ENCODE measurements at regions not wholly inside any gene's neighbourhood (a gene's known extent, or its start where the extent isn't known, plus 50 kb on each side); places are given as distances from the start of the nearest gene placed in this dataset.

DNA sequence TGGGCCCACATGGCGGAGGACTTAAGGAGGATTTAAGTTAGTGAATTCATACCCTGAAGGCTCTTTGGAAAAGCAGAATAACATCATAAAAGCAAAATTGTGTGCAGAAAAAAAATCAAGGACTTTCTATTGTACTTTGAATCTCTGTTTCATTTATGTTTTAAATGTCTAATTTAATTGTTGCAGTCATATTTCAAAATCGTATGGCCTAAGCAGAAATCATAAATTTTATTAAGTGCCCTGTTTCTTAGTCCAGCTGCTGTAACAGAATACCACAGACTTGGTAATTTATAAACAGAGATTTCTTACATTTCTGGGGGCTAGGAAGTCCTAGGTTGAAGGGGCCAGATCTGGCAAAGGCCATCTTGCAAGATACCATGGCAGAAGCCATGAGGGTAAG, 555.6 kb downstream of the LTN1 start:
- H3K36me3 ChIP-seq (ENCODE audit: control insufficient read depth, insufficient read depth, low read length) = no peaks in the 10 kb centered on the region
- TF ChIP-seq, protein P1, sequence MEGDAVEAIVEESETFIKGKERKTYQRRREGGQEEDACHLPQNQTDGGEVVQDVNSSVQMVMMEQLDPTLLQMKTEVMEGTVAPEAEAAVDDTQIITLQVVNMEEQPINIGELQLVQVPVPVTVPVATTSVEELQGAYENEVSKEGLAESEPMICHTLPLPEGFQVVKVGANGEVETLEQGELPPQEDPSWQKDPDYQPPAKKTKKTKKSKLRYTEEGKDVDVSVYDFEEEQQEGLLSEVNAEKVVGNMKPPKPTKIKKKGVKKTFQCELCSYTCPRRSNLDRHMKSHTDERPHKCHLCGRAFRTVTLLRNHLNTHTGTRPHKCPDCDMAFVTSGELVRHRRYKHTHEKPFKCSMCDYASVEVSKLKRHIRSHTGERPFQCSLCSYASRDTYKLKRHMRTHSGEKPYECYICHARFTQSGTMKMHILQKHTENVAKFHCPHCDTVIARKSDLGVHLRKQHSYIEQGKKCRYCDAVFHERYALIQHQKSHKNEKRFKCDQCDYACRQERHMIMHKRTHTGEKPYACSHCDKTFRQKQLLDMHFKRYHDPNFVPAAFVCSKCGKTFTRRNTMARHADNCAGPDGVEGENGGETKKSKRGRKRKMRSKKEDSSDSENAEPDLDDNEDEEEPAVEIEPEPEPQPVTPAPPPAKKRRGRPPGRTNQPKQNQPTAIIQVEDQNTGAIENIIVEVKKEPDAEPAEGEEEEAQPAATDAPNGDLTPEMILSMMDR (IDR thresholded peaks at IDR 0.05; ENCODE audit: insufficient read depth, low read length, severe bottlenecking) = no peak
- H3K4me3 ChIP-seq (ENCODE audit: low read depth, low read length) = no peak overlapping the region
- DNase-seq (ENCODE audit: low read depth) (no peak), FAIRE-seq (no peak)
- H3K27me3 ChIP-seq (ENCODE audit: control insufficient read depth, insufficient read depth, low read length) = no peaks in the 10 kb centered on the region

GRCh38 chr21:28436286-28436932, 556.3 kb downstream of the LTN1 start:
- FAIRE-seq = peak; percentile 18
- DNase-seq (ENCODE audit: low read depth) = peak; percentile 88
- Histone ChIP-seq H3K4me3 (ENCODE audit: low read depth, low read length) (no peak overlapping the region), H3K27me3 (ENCODE audit: control insufficient read depth, insufficient read depth, low read length) (no peaks in the 10 kb centered on the region), H3K36me3 (ENCODE audit: control insufficient read depth, insufficient read depth, low read length) (no peaks in the 10 kb centered on the region)
- TF ChIP-seq, protein P1 (IDR thresholded peaks at IDR 0.05; ENCODE audit: insufficient read depth, low read length, severe bottlenecking) = no peak

DNA sequence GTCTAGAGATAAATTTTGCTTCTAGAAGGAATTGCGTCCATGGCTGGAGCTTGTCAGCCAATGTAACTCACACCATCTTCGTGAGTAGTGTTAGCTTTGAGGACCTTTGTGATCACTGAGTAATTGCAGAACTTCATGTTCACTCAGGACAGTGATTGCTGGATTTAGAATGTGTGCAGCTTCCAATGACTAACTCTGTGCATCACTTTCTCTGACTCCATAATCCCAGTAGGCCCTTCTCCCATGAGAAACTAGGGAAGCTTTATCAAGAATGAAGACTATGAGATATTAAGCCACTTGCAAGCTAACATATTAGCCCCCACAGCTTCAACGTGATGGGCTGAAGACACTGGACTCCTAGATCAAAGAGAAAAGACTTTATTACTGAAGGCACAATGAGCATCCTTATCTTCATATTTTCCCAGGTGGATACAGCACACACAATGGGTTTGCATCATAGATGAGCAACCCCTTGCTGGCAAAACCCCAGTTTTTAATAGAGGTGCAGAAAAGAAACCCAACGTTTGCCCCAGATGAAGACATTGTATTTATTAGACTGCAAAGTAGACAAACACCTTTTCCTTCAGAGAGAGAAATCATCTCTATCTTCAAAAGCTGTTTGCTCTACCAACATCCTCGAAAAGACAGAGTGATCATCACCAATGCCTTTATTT, 561.0 kb downstream of the LTN1 start:
- Histone ChIP-seq H3K36me3 (ENCODE audit: control insufficient read depth, insufficient read depth, low read length) (no peaks in the 10 kb centered on the region), H3K4me3 (ENCODE audit: low read depth, low read length) (no peak overlapping the region), H3K27me3 (ENCODE audit: control insufficient read depth, insufficient read depth, low read length) (no peaks in the 10 kb centered on the region)
- DNase-seq (ENCODE audit: low read depth) (no peak), FAIRE-seq (no peak)
- TF ChIP-seq, protein P1 (IDR thresholded peaks at IDR 0.05; ENCODE audit: insufficient read depth, low read length, severe bottlenecking) = no peak

GRCh38 chr21:28431022-28431421, 561.7 kb downstream of the LTN1 start:
- no peak overlapping the region for H3K4me3 ChIP-seq (ENCODE audit: low read depth, low read length)
- H3K27me3 ChIP-seq (ENCODE audit: control insufficient read depth, insufficient read depth, low read length) = no peaks in the 10 kb centered on the region
- no peaks in the 10 kb centered on the region for H3K36me3 ChIP-seq (ENCODE audit: control insufficient read depth, insufficient read depth, low read length)
- no peak for DNase-seq (ENCODE audit: low read depth)
- TF ChIP-seq, protein P1 (IDR thresholded peaks at IDR 0.05; ENCODE audit: insufficient read depth, low read length, severe bottlenecking) = no peak
- peak; percentile 7 for FAIRE-seq

GRCh38 chr21:28429161-28429560, 563.5 kb downstream of the LTN1 start:
- TF ChIP-seq, protein P1 (IDR thresholded peaks at IDR 0.05; ENCODE audit: insufficient read depth, low read length, severe bottlenecking) = no peak
- no peaks in the 10 kb centered on the region for H3K36me3 ChIP-seq (ENCODE audit: control insufficient read depth, insufficient read depth, low read length)
- H3K4me3 ChIP-seq (ENCODE audit: low read depth, low read length) = no peak overlapping the region
- no peak for FAIRE-seq
- no peak for DNase-seq (ENCODE audit: low read depth)
- no peaks in the 10 kb centered on the region for H3K27me3 ChIP-seq (ENCODE audit: control insufficient read depth, insufficient read depth, low read length)
